Liver (tissue), 8 donors: ENCODE measurements at regions not wholly inside any gene's neighbourhood (a gene's known extent, or its start where the extent isn't known, plus 50 kb on each side); places are given as distances from the start of the nearest gene placed in this dataset.

Experiments used
- DNase-seq: peaks from one replicate; pipeline ENCODE4 v3.0.0-alpha.2; 2017; ENCODE audit warnings: low spot score
- H3K27ac ChIP-seq, 2 donors: one replicate each; pipeline ENCODE4 v1.7.0; 2013; ENCODE audit warnings: inconsistent platforms in 2 of 2, low read length in 2 of 2, control low read depth in 1 of 2, low read depth in 1 of 2, mild to moderate bottlenecking in 1 of 2
- H3K27me3 ChIP-seq, 4 donors: one replicate each; pipeline versions ENCODE4 v1.6.1 to v1.7.0; 2013; ENCODE audit warnings: low read length in 3 of 4, inconsistent platforms in 1 of 4, mild to moderate bottlenecking in 1 of 4, moderate library complexity in 1 of 4; ENCODE audit not compliant: control insufficient read depth in 4 of 4, insufficient read depth in 4 of 4
- H3K36me3 ChIP-seq, 4 donors: one replicate each; pipeline versions ENCODE4 v1.6.1 to v1.7.0; 2013; ENCODE audit warnings: low read length in 3 of 4, mild to moderate bottlenecking in 3 of 4, low read depth in 1 of 4, moderate library complexity in 1 of 4; ENCODE audit not compliant: control insufficient read depth in 4 of 4, insufficient read depth in 3 of 4
- H3K4me1 ChIP-seq, 4 donors: one replicate each; pipeline versions ENCODE4 v1.6.1 to v1.7.0; 2013; ENCODE audit warnings: low read length in 3 of 4, mild to moderate bottlenecking in 3 of 4, moderate library complexity in 1 of 4; ENCODE audit not compliant: control insufficient read depth in 4 of 4, insufficient read depth in 4 of 4
- H3K4me3 ChIP-seq, 3 donors: one replicate each; pipeline versions ENCODE4 v1.6.1 to v1.7.0; 2013; ENCODE audit warnings: low read length in 3 of 3, control low read depth in 1 of 3, low read depth in 1 of 3, mild to moderate bottlenecking in 1 of 3
- H3K9ac ChIP-seq, 2 donors: one replicate each; pipeline ENCODE4 v1.7.0; 2013; ENCODE audit warnings: low read length in 2 of 2, mild to moderate bottlenecking in 2 of 2, moderate library complexity in 2 of 2, control low read depth in 1 of 2, low read depth in 1 of 2
- H3K9me3 ChIP-seq, 4 donors: one replicate each; pipeline versions ENCODE4 v1.6.1 to v1.7.0; 2013; ENCODE audit warnings: low read length in 3 of 4; ENCODE audit not compliant: control insufficient read depth in 4 of 4
- ATF3 ChIP-seq: IDR thresholded peaks from 2 replicates; pipeline ENCODE4 v1.6.1; 2016; ENCODE audit warnings: antibody characterized with exemption
- EGR1 ChIP-seq, 2 donors: IDR thresholded peaks; 2 replicates each; pipeline ENCODE4 v1.6.1; 2016 to 2018; ENCODE audit warnings: antibody characterized with exemption in 2 of 2, low read depth in 2 of 2
- FOXA2 ChIP-seq: IDR thresholded peaks from 2 replicates; pipeline ENCODE4 v1.6.1; 2016; ENCODE audit warnings: antibody characterized with exemption
- GABPA ChIP-seq, 2 donors: IDR thresholded peaks in 1 of 2; conservative IDR thresholded peaks in 1 of 2; 2 replicates each; pipeline ENCODE4 v1.6.1; 2016; ENCODE audit warnings: antibody characterized with exemption in 2 of 2, mild to moderate bottlenecking in 1 of 2, moderate library complexity in 1 of 2
- HNF4A ChIP-seq, 2 donors: conservative IDR thresholded peaks; 2 replicates each; pipeline ENCODE4 v1.6.1; 2016; ENCODE audit warnings: antibody characterized with exemption in 2 of 2, mild to moderate bottlenecking in 2 of 2
- HNF4G ChIP-seq: IDR thresholded peaks from 2 replicates; pipeline ENCODE4 v1.6.1; 2016; ENCODE audit warnings: antibody characterized with exemption
- JUND ChIP-seq, 2 donors: IDR thresholded peaks; 2 replicates each; pipeline ENCODE4 v1.6.1; 2016; ENCODE audit warnings: antibody characterized with exemption in 2 of 2
- MAX ChIP-seq: IDR thresholded peaks from 2 replicates; pipeline ENCODE4 v1.6.1; 2016; ENCODE audit warnings: antibody characterized with exemption
- NR2F2 ChIP-seq: IDR thresholded peaks from 2 replicates; pipeline ENCODE4 v1.6.1; 2016; ENCODE audit warnings: antibody characterized with exemption
- RXRA ChIP-seq, 2 donors: IDR thresholded peaks; 2 replicates each; pipeline ENCODE4 v1.6.1; 2017 to 2018; ENCODE audit warnings: antibody characterized with exemption in 2 of 2, mild to moderate bottlenecking in 1 of 2
- SP1 ChIP-seq: IDR thresholded peaks from 2 replicates; pipeline ENCODE4 v1.6.1; 2018; ENCODE audit warnings: antibody characterized with exemption, mild to moderate bottlenecking
- TAF1 ChIP-seq: conservative IDR thresholded peaks from 2 replicates; pipeline ENCODE4 v1.6.1; 2016; ENCODE audit warnings: antibody characterized with exemption, mild to moderate bottlenecking
- YY1 ChIP-seq: IDR thresholded peaks from 2 replicates; pipeline ENCODE4 v1.6.1; 2016; ENCODE audit warnings: antibody characterized with exemption, mild to moderate bottlenecking
- ZBTB33 ChIP-seq: IDR thresholded peaks from 2 replicates; pipeline ENCODE4 v1.6.1; 2016; ENCODE audit warnings: antibody characterized with exemption
- WGBS: extraction: QIAGEN DNeasy Blood & Tissue Kit; methylation state at CpG from one replicate; pipeline ENCODE4 v1.1.7; 2013; 5-methylcytosine and 5-hydroxymethylcytosine counted together
- TF ChIP-seq, protein P1 (sequence below): fragments of 150-350 bp; IDR thresholded peaks from 2 replicates; pipeline ENCODE4 v1.5.1; 2017; ENCODE audit warnings: improper control_type of control experiment, low read depth, low read length; ENCODE audit not compliant: missing input control
- TF ChIP-seq, protein P2 (sequence below): IDR thresholded peaks from 2 replicates; pipeline ENCODE4 v1.6.1; 2016; ENCODE audit warnings: antibody characterized with exemption, mild to moderate bottlenecking
- donor health status: healthy.
- donor health status: healthy.
- donor health status: healthy.
- donor health status: healthy.
- donor health status: healthy.

GRCh38 chr2:107385921-107386320 is 440.8 kb upstream of the RGPD4 start:
- no peaks in the 10 kb centered on the region for H3K36me3 ChIP-seq
- no peak for DNase-seq
- H3K9ac ChIP-seq: no peak overlapping the region
- 72% methylated on average over 1 of the region's 1 CpG for WGBS
- TF ChIP-seq HNF4G: no peak
- TF ChIP-seq RXRA (IDR thresholded peaks at IDR 0.05): no peak
- TF ChIP-seq SP1: no peak
- no peaks in the 10 kb centered on the region for H3K4me1 ChIP-seq
- peaks cover 0 to 4% (median 0%) of the 10 kb centered on the region in 4 donors for H3K9me3 ChIP-seq
- no peak overlapping the region for H3K4me3 ChIP-seq
- H3K27ac ChIP-seq: no peak overlapping the region
- H3K27me3 ChIP-seq: peaks cover 0 to 3% (median 0%) of the 10 kb centered on the region in 4 donors

DNA sequence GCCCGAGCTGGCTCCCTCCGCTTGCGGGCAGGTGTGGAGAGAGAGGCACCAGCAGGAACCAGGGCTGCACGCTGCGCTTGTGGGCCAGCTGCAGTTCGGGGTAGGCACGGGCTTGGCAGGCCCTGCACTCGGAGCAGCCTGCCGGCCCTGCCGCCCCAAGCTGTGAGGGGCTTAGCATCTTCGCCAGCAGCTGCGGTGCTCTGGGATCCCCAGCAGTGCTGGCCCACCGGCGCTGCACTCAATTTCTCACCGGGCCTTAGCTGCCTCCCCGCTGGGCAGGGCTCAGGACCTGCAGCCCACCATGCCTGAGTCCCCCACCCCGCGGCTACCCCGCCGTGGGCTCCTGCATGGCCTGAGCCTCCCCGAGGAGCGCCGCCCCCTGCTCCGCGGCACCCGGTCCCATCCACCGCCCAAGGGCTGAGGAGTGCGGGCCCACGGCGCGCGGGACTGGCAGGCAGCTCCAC is 434.4 kb upstream of the RGPD4 start:
- Histone ChIP-seq H3K27me3 (no peaks in the 10 kb centered on the region), H3K9ac (no peak overlapping the region), H3K36me3 (no peaks in the 10 kb centered on the region), H3K4me1 (no peaks in the 10 kb centered on the region), H3K9me3 (peaks cover 0 to 4% (median 0%) of the 10 kb centered on the region in 4 donors), H3K4me3 (no peak overlapping the region), H3K27ac (no peak overlapping the region)
- no peak for DNase-seq
- no peak for TF ChIP-seq ATF3
- no peak for TF ChIP-seq TAF1
- no peak for TF ChIP-seq JUND (IDR thresholded peaks at IDR 0.05)
- TF ChIP-seq EGR1 (IDR thresholded peaks at IDR 0.05; ENCODE audit: low read depth in 2 of 2): no peak
- TF ChIP-seq SP1: no peak
- no peak for TF ChIP-seq NR2F2
- TF ChIP-seq GABPA (IDR thresholded peaks at IDR 0.05 in 1 of 2, conservative IDR thresholded peaks at IDR 0.05 in 1 of 2): no peak
- TF ChIP-seq ZBTB33: no peak
- TF ChIP-seq HNF4G: no peak
- TF ChIP-seq, protein P1, sequence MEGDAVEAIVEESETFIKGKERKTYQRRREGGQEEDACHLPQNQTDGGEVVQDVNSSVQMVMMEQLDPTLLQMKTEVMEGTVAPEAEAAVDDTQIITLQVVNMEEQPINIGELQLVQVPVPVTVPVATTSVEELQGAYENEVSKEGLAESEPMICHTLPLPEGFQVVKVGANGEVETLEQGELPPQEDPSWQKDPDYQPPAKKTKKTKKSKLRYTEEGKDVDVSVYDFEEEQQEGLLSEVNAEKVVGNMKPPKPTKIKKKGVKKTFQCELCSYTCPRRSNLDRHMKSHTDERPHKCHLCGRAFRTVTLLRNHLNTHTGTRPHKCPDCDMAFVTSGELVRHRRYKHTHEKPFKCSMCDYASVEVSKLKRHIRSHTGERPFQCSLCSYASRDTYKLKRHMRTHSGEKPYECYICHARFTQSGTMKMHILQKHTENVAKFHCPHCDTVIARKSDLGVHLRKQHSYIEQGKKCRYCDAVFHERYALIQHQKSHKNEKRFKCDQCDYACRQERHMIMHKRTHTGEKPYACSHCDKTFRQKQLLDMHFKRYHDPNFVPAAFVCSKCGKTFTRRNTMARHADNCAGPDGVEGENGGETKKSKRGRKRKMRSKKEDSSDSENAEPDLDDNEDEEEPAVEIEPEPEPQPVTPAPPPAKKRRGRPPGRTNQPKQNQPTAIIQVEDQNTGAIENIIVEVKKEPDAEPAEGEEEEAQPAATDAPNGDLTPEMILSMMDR: no peak
- no peak for TF ChIP-seq FOXA2
- TF ChIP-seq MAX: no peak
- no peak for TF ChIP-seq YY1
- 96% methylated on average over 32 of the region's 32 CpGs for WGBS

GRCh38 chr2:107393516-107393915 is 433.2 kb upstream of the RGPD4 start:
- H3K9me3 ChIP-seq: no peaks in the 10 kb centered on the region
- H3K9ac ChIP-seq: no peak overlapping the region
- no peaks in the 10 kb centered on the region for H3K4me1 ChIP-seq
- H3K36me3 ChIP-seq: no peaks in the 10 kb centered on the region
- no peaks in the 10 kb centered on the region for H3K27me3 ChIP-seq
- TF ChIP-seq HNF4A (conservative IDR thresholded peaks at IDR 0.05) (no peak), FOXA2 (no peak)
- TF ChIP-seq, protein P2, sequence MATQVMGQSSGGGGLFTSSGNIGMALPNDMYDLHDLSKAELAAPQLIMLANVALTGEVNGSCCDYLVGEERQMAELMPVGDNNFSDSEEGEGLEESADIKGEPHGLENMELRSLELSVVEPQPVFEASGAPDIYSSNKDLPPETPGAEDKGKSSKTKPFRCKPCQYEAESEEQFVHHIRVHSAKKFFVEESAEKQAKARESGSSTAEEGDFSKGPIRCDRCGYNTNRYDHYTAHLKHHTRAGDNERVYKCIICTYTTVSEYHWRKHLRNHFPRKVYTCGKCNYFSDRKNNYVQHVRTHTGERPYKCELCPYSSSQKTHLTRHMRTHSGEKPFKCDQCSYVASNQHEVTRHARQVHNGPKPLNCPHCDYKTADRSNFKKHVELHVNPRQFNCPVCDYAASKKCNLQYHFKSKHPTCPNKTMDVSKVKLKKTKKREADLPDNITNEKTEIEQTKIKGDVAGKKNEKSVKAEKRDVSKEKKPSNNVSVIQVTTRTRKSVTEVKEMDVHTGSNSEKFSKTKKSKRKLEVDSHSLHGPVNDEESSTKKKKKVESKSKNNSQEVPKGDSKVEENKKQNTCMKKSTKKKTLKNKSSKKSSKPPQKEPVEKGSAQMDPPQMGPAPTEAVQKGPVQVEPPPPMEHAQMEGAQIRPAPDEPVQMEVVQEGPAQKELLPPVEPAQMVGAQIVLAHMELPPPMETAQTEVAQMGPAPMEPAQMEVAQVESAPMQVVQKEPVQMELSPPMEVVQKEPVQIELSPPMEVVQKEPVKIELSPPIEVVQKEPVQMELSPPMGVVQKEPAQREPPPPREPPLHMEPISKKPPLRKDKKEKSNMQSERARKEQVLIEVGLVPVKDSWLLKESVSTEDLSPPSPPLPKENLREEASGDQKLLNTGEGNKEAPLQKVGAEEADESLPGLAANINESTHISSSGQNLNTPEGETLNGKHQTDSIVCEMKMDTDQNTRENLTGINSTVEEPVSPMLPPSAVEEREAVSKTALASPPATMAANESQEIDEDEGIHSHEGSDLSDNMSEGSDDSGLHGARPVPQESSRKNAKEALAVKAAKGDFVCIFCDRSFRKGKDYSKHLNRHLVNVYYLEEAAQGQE: no peak
- no peak for DNase-seq
- H3K4me3 ChIP-seq: no peak overlapping the region
- H3K27ac ChIP-seq: no peak overlapping the region
